GM12878 (cell line): ENCODE measurements at regions not wholly inside any gene's neighbourhood (a gene's known extent, or its start where the extent isn't known, plus 50 kb on each side); places are given as distances from the start of the nearest gene placed in this dataset.

ENCODE experiments used
- CTCF ChIP-seq, 3 experiments: IDR thresholded peaks in 2 of 3; conservative IDR thresholded peaks in 1 of 3; 2 replicates each; pipeline ENCODE4 v1.5.1; 2011; ENCODE audit warnings: low read depth in 3 of 3, low read length in 3 of 3, mild to moderate bottlenecking in 3 of 3, control low read depth in 2 of 3, moderate library complexity in 2 of 3, inconsistent platforms in 1 of 3, mixed read lengths in 1 of 3; ENCODE audit not compliant: control insufficient read depth in 2 of 3, insufficient read depth in 1 of 3; ENCODE audit errors: extremely low read depth in 1 of 3
- EGR1 ChIP-seq, 2 experiments: IDR thresholded peaks; 1 replicate in 1 of 2; 2 replicates in 1 of 2; pipeline ENCODE4 v1.6.1; 2011 to 2012; ENCODE audit warnings: low read depth in 2 of 2, low read length in 2 of 2, borderline replicate concordance in 1 of 2, mild to moderate bottlenecking in 1 of 2, moderate library complexity in 1 of 2
- EZH2 ChIP-seq: IDR thresholded peaks from 2 replicates; pipeline ENCODE4 v1.6.1; 2012; ENCODE audit warnings: low read depth, mild to moderate bottlenecking, control low read depth, inconsistent platforms, low read length, borderline replicate concordance; ENCODE audit not compliant: control insufficient read depth
- FOXK2 ChIP-seq: fragments of 450-650 bp; IDR thresholded peaks from 2 replicates; pipeline ENCODE4 v1.6.1; 2017; ENCODE audit warnings: mild to moderate bottlenecking, moderate library complexity
- MXI1 ChIP-seq: fragments of 150-350 bp; IDR thresholded peaks from 2 replicates; pipeline ENCODE4 v1.6.1; 2011; ENCODE audit warnings: low read depth, mild to moderate bottlenecking, inconsistent platforms, low read length, improper control_type of control experiment
- POLR2A ChIP-seq: IDR thresholded peaks from 2 replicates; pipeline ENCODE4 v1.6.1; 2011; ENCODE audit warnings: low read depth, mild to moderate bottlenecking, low read length
- POLR2AphosphoS5 ChIP-seq: IDR thresholded peaks from 2 replicates; pipeline ENCODE4 v1.6.1; 2011; ENCODE audit warnings: mild to moderate bottlenecking, low read length, inconsistent platforms
- SUZ12 ChIP-seq: fragments of 200-600 bp; sonication (generic); IDR thresholded peaks from one replicate; pipeline ENCODE4 v1.6.1; 2018; ENCODE audit warnings: antibody characterized with exemption, mild to moderate bottlenecking; ENCODE audit not compliant: unreplicated experiment
- TCF12 ChIP-seq: IDR thresholded peaks from 2 replicates; pipeline ENCODE4 v1.6.1; 2011; ENCODE audit warnings: low read depth, mild to moderate bottlenecking, low read length
- USF1 ChIP-seq: IDR thresholded peaks from 2 replicates; pipeline ENCODE4 v1.6.1; 2011; ENCODE audit warnings: borderline replicate concordance, low read depth, mild to moderate bottlenecking, moderate library complexity, mixed read lengths, low read length; ENCODE audit not compliant: insufficient read depth; ENCODE audit errors: extremely low read length
- USF2 ChIP-seq: IDR thresholded peaks from 2 replicates; pipeline ENCODE4 v1.6.1; 2011; ENCODE audit warnings: low read depth, low read length, improper control_type of control experiment, borderline replicate concordance
- ZBTB33 ChIP-seq: fragments of 450-650 bp; IDR thresholded peaks from 2 replicates; pipeline ENCODE4 v1.6.1; 2017; ENCODE audit warnings: mild to moderate bottlenecking
- ZNF217 ChIP-seq: fragments of 450-650 bp; IDR thresholded peaks from 2 replicates; pipeline ENCODE4 v1.6.1; 2017; ENCODE audit warnings: antibody characterized with exemption, mild to moderate bottlenecking

GRCh38 chr20:7609251-7609650 lies 331.0 kb downstream of the HAO1 start:
- TF ChIP-seq POLR2A (no peak), ZNF217 (no peak), EGR1 (IDR thresholded peaks at IDR 0.05; ENCODE audit: borderline replicate concordance in 1 of 2, low read depth in 2 of 2, low read length in 2 of 2) (no peak), CTCF (IDR thresholded peaks at IDR 0.05 in 2 of 3, conservative IDR thresholded peaks at IDR 0.05 in 1 of 3; ENCODE audit: control insufficient read depth in 2 of 3, extremely low read depth in 1 of 3, insufficient read depth in 1 of 3, low read depth in 3 of 3, low read length in 3 of 3) (no peak), FOXK2 (no peak), MXI1 (no peak), TCF12 (no peak), SUZ12 (no peak), POLR2AphosphoS5 (no peak), EZH2 (no peak), USF2 (no peak), ZBTB33 (no peak), USF1 (no peak)
